T-helper 2 cell (primary cell): ENCODE measurements at regions not wholly inside any gene's neighbourhood (a gene's known extent, or its start where the extent isn't known, plus 50 kb on each side); places are given as distances from the start of the nearest gene placed in this dataset.
"Not testable (repeated sequence)": the region's sequence is repeated elsewhere in the genome, so short reads cannot be mapped to it uniquely, and the experiment has no call there.

Experiments
- DNase-seq, 5 experiments: peaks; one replicate each; pipeline versions ENCODE4 v3.0.0 to v3.0.0-alpha.2; 2012 to 2022

DNA sequence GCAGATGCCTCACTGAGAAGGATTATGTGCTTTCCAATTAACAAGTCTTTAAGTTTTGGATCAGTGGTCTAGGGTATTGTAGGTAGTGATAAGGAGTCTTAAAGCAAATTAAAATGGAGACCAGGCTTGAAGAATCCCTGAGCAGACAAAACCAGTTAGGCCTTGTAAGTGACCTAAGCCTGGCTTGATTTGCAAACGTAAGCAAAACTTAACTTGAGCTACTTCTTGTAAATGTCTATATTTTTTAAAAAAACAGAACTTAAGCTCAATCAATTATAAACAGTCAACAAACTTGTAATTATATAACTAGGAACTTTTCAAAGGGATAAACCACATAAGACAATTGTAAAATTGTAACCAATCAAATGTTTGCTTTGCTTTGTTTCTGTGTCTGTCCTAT is 72.7 kb upstream of the NALF2 start:
- DNase-seq, result no peak

DNA sequence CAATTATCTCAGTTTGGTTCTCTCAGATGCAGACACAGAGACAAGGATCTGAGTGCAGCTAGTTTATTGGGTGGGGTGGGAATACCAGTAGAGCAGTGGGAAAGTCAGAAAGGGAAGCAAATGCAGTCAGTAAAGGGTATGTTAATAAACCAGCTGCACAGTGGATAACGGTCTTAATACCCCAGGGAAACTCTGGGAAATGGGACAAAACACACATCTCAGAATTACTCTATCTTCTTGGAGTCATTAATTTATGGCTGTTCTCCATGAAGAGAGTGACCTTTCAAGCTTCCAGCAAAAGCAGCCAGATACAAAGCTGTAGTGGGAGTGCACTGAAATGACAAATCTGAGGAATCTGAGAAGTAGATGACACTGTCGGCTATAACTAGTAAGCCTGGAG is 73.3 kb upstream of the NALF2 start:
- DNase-seq, result no peak

DNA sequence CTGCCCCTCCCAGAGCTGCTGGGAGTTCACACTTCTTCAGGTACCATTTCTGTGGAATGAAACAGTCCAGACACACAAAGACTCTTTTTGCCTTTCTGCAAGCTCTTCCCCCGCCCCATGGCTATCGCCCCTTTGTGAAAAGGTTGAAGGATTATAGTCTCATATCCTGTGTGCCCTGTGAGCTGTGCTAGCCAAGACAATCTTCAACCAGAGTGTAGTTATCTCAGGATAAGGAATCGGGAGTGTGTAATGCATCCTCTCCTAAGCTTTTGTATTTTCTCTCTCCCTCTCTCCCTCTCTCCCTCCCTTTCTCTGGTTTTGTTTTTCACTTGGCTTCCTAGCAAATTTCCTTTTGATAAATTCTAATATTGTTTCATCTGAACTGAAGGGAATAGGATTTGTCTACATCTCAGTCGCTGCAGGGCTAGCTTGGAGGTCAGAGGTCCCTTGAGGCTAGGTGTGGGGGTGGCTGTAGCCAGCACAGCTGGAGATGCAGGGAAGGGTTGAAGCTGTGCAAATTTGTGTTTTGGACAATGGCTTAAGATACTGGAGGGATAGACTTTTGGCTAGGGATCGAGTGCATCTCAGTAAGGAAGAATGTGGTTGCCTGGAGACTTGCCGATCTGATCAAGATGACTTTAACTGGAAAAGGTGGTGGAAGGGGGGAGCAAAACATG is 74.6 kb upstream of the NALF2 start:
- no peak for DNase-seq

DNA sequence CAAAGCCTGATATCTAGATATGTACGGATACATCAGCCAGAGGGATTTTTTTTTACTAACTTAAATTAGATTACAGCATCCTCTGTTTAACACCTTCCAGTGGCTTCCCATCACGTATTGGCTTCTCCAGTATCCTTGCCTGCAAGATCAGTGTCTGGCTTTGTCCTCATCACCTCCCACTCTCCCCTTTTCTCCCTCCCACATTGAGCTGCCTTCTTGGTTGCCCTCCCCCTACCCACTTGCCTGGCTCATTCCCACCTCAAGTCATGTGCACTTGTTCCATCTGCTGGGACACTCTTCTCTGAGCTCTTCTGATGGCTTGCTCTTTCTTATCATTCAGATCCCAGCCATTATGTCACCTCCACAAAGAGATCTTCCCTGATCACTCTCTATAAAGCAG is 75.9 kb upstream of the NALF2 start:
- no peak for DNase-seq

DNA sequence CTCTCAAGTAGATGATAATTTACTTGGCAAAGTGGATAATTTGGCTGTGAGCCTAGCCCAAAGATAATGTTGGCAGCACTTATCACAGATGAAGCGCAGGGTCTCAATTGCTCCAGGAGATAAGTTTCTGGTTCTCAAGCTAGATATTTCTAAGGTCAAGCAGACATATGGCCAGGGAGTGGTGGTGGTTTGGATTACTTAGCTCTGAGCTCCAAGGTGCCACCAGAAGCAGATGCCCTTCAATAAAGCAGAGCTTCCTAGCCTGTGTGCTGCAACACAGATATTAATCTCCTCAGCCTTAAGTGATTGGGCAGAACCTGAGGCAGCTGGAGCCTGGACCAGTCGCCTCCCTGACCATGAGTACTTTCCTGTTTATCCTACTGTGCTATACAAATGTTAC is 79.2 kb upstream of the NALF2 start:
- no peak for DNase-seq

DNA sequence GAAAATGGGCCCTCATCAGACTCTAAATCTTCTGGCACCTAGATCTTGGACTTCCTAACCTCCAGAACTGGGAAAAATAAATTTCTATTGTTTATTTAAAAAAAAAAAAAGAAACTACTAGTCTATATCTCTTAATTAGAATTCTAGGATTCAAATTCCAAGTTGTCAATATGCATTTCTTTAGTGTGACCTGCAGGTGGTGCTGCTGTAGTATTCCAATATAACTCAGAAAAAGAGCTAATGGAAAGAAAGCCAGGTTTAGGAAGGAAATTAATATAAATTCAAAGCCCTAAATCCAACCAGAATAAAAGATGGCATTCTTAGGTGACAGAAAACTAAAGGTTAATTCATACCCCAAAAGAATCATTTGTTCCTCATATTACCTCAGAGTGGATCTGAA is 80.0 kb upstream of the NALF2 start:
- DNase-seq, result no peak

DNA sequence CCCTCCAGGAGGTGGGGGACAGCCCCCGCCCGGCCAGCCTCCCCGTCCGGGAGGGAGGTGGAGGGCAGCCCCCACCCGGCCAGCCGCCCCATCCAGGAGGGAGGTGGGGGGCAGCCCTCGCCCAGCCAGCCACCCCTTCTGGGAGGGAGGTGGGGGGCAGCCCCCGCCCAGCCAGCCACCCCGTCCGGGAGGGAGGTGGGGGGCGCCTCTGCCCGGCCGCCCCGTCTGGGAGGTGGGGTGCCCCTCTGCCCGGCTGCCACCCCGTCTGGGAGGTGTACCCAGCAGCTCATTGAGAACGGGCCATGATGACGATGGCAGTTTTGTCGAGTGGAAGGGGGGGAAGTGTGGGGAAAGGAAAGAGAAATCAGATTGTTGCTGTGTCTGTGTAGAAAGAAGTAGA is 81.9 kb upstream of the NALF2 start:
- DNase-seq, result not testable (repeated sequence)

DNA sequence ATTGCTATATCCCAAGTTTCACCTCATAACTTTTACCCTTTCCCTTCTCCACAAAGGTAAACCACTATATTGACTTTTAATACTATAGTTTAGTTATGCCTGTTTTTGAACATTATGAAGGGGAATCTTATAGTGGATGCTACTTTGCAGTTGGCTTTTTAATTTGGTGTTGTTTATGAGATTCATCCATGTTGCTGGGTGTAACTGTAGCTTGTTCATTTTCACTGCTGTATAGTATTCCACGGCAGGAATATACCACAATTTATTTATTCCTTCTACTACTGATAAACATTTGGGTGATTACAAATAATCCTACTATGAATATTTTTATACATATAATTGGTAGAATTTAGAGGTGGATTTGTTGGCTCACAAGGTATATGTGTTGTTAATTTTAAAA is 88.4 kb upstream of the NALF2 start:
- no peak for DNase-seq

DNA sequence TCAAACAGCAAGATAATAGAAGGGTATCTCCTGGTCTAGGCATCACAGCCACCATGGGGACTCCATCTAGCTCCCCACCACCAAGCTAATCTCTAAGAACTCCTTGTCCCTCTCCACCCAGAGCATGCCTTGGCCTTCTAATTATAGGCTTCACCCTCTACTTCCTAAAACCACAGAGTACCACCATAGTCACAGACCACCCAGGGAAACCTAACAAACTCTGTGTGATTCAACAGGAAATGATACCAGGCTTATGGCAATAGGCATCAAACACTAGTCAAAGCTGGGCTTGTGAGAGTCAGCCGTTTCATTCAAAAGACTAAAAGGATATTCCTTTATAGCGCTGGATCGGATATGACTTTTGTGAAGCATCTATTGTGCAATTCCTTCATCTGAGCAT is 91.5 kb upstream of the NALF2 start:
- DNase-seq, result no peak

DNA sequence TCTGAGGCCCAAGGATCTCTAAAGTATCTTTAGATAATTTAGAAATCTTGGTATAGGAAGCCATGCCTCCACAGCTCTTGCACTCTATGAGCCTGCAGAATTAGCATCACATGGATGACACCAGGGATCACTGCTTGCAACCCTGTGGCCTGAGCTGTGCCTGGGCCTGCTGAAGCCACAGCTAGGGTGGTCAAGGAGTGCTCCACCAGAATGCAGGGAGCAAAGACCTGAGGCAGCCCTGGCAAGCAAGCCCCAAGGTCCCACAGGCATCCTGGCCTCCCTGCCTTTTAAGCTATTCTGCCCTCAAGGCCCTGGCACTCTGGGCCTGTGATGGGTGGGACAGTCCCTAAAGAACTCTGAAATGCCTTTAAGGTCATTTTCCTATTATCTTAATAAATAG is 105.2 kb upstream of the NALF2 start:
- no peak for DNase-seq

DNA sequence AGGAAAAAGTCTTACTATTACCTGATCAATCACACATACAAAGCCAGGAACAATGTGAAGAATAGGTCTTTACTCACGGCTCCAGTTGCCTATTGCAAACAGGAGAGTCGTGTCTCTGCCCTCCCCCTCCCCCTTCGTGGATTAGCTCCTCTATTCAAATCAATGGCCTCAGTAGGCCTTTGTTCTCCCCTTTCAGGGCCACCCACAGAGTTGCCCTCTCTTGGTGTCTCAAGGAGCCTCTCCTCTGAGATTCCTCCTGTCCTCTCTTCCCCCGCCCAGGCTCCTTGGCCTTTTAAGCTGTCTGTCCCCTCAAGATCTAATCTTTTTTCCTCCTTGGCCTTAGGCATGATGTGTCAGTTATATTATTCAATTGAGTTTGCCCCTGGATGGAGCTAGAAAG is 107.2 kb upstream of the NALF2 start:
- no peak for DNase-seq

DNA sequence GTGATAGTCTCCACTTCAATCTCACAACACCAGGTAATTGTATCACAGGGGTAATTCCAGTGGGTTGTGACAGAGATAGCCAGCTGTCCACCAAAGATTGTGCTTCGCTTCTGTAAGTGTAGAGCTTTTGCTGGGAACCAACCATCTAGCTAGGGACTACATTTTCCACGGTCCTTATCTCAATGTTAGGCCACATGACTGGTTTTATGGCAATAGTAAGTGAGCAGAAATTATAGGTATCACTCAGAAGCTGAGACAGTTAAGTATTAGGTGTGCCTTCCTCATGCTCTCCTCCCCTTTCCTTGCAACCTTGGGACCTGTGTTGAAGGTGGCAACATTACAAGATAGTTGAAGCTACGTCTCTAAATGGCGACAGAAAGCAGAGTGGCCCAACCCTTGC is 108.8 kb upstream of the NALF2 start:
- DNase-seq, result no peak

DNA sequence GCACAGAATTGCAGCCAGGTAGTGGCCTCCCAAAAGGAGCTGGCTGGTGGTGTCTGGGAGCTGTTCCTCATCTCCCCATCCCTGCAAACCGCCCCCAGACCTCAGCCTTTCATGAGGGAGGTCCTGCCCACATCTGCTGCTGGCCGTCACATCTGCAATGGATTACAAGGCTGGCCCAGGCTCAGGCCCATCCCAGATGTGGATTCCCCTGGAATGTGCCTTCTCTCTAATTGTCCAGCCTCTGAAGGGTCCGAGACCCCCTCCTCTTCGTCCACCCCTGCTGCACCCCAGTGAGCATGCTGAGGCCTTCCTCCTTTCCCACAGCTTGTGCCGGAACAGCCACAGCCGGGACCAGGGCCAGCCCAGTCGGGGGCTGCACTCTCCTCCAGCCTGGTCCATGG is 115.0 kb upstream of the NALF2 start:
- no peak for DNase-seq

DNA sequence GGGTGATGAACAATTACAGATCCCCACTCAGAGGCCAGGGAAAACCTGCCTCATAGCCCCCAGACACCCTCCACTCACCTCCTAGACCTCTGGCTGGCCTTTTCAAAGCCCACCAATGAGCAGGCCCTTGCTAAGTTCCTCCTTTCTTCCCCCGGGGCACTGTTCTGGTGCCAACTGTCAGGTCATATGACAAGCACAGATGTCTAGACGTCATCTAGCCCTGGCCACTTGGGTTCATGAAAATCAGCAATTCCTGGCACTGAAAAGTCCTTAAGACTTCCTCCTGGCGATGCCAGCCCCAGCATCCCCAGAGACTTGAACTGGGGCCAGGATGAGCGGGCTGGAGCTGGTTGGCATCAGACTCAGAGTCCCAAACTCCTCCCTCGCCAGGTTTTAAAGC is 115.6 kb upstream of the NALF2 start:
- no peak for DNase-seq

DNA sequence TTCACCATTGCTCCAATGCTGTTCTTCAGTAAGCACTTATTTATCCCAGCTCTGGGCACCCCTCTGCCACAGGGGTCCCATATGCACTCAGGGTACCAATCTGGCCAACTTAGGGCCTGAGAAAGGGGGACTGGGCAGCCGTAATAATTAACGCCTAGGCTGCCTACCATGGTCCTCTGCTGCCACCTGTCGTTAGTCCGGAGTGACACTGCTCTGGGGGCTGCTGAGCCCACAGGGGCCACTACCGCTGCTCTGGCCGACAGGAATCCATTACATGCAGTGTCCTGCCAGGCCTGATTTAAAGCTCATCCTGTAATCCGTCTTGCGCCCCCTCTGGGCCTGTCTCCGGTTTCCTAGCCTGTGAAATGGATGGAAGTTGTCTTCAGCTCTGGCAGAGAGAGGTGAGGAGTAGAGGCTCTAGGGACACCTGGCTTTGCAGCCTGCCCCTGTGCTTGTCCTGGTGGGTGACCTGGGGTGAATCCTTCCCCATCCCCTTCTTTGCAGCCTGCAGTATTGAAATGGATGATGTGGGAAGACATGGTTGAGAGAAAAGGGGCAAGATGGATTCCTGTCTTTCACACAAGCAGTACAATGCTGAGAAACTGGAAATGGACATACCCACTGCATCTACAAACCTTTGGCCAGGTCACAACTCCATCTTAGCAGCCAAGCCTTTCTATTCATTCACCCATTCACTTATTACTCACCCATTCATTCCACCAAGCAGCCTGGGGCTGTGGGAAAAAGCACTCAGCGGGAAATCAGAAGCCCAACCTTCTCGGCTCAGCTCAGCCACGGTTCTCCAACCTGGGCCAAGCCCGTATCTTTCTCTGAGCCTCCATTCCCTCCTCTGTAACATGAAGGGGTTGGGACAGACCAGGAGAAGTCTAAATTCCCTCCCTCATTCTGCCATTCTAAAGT is 116.3 kb upstream of the NALF2 start:
- peak in 3 of 5 experiments; percentile 2 to 7 (median 4) for DNase-seq

DNA sequence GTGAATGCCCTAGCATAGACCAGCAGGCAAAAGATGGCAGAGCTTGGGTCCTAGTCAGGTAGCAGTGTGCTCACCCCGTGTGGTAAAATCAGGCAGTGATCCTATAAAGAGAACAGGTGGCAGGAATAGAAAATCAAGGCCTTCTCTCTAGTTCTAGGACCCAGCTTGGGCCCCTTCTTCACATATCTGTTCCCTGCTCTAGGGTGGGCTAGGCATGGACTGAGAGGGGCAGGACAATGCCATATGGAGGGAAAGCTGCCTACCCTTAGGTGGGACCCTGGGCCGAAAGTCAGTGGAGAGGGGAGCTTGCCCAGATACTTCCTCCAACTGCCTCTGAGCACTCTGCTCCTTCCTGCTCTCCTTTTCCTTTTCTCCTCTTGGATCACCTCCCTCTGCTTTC is 117.4 kb upstream of the NALF2 start:
- no peak for DNase-seq

DNA sequence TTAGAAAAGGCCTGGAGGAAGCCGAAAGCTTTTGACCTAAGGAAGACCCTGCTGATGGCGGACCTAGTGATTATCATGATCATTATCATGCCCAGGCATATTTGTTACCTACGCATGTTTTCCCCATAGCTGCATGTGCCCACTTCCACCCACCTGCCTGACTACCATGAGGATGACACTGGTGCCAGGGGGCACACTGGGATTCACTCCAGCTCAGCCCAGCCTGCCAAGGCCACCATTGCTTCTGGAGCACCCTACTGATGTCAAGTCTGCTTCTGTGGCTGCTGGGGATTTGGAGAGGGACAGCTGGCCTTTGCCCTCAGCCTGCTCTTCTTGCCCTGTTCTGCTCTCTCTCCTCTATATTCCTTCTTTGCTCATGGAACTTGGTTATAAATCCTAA is 124.7 kb upstream of the NALF2 start:
- DNase-seq, result no peak

DNA sequence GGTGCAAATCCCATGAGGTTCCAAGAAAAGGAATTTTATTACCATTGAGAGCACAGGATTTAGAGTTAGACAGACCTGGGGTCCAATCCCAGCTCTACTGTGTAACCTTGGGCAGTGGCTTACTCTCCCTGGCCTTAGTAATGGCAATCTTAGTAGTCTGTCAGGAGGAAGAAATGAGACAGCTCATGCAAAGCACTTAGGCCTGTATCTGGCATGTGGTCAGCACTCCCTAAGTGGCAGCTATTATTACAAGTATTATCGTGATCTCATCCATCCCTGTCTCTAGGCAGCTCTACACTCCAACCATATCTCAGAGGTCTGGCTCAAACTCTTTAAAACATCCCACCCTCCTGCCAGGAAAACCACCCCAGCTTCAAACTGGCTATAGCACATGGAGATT is 129.6 kb upstream of the NALF2 start:
- DNase-seq, result no peak

DNA sequence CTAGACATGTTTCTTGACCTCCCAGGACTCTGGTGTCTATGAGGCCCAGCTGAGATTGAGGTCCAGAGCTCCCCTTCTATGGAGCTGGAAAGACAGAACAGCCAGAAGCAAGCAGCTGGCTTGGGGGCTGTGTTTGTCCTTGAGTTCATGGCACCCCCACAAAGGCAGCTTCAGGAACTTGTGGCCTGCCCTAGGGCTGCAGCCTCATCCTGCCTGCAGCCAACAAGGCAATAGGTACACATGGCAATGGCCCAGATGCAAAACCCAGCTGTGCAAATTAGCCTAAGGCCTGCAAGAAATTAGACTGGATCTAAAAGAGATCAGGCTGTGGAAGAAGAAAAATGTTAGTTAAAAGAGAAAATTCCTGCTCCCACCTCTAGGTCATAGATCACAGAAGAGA is 131.7 kb upstream of the NALF2 start:
- no peak for DNase-seq

DNA sequence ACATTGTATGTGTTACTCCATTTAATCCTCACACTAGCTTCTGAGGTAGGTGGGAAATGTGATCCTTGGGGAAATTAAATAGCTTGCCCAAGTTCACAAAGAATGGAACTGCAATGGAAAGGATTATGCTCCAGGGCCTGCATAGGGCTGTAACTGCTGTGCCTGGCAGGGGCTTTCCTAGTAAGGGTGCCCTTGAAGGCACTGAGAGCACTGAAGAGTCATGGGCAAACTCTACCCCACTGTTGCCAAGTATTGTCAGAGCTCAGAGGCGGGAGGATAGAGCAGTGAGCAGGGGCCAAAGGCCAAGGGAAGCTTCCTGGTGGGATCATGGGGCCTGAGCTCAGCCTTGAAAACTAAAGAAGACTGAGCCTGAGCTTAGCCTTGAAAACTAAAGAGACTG is 133.0 kb upstream of the NALF2 start:
- DNase-seq, result no peak

DNA sequence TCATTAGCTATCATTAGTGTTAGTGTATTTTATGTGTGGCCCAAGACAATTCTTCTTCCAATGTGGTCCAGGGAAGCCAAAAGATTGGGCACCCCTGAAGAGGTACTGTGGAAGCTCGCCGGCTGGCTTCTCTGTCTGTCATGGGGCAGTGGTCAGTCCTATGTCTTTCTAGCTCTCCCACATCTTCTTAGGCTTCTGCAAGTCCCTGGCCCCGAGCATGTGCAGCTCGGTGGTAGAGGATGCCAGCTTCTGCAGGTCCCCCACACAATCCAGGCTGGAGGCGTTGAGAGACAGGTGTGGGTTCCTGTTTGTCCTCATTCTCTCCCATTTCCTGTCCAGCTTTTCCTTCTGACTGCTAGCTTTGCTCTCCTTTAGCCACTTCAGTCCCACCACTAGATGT is 134.1 kb upstream of the NALF2 start:
- no peak for DNase-seq

DNA sequence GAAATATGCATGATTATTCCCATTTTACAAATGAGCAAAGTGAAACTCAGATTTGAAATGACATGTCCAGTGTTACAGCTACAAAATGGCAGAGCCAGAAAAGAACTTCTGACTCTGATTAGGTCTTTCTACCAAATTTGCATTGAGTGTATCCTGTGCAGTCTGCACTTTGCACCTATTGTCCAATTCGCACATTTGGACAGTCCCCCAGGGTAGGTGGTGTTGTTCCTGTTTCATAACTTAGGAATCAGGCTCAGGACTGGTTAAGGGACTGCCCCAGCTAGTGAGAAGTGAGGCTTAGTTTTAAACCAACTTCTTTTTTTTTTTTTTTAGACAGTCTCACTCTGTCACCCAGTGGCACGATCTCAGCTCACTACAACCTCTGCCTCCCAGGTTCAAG is 137.9 kb upstream of the NALF2 start:
- no peak for DNase-seq

DNA sequence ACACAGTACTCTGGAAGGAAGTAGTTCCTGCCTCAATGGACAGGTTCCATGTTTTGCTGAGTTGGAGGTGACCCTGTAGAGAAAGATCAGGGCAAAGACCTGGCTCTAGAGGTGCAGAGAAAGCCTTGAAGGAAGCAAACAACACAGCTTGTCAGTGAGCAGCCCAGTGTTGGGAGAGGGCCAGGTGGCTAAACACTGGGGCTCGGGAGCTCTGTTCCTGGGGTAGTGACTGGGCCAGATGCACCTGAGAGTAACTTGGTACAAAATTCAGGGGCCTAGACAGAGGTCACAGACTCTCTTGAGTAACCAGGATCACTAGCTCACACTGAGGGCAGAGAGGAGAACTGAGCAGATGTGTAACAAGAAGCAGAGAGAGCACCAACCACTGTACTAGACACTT is 138.4 kb upstream of the NALF2 start:
- DNase-seq, result no peak

DNA sequence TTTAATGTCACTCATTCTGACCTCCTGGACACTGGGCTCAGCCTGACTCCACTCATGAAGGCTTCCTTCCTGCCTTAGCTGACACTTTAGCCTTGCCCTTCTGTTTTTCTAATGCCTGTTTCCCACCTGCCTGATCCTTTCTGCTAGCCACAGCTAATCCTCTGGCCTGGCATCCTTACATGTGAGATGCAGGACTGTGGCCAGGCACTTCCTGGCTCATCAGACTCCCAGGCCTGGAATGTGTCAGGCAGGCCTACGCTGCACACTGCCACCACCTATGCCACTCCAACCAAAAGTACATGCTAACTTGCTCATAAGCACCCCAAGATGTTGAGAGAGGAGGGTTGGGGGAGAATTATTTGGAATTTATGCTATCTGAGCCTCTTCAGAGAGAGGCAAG is 138.8 kb upstream of the NALF2 start:
- DNase-seq, result no peak

DNA sequence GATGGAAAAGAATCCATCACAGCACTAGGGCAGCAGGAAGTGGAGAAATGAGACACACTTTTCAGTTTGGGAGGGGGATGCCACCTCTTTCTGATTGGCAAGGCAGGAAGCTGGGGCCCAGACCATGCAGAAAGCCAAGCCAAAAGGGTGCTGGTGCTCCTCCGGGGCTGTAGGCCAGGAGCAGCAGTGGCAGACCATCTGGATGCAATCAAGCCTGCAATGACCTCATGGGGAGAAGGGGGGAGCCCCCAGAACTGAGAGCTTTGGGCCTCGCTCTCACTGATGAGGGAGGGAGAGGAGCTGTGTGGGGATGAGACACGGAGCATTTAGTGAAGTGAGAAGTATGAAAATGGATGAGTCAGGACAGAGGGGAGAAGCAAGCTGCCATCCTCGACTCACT is 141.3 kb upstream of the NALF2 start:
- no peak for DNase-seq
